Heart right ventricle (tissue), 16 donors: ENCODE measurements at regions not wholly inside any gene's neighbourhood (a gene's known extent, or its start where the extent isn't known, plus 50 kb on each side); places are given as distances from the start of the nearest gene placed in this dataset.

Experiments used
- ATAC-seq, 8 donors: fragments of 200-7000 bp; cut with Tn5 transposase; one replicate each; pipeline ENCODE4 v1.9.1; 2020; ENCODE audit warnings: mild to moderate bottlenecking in 8 of 8, moderate library complexity in 8 of 8, moderate number of reproducible peaks in 1 of 8
- DNase-seq, 2 donors: peaks; one replicate each; pipeline ENCODE4 v3.0.0-alpha.2; 2020
- H3K27ac ChIP-seq, 10 donors: fragments of 200-600 bp; sonication (generic) in 2 of 10; one replicate each; pipeline versions ENCODE4 v1.5.0 to v1.8.0; 2020 to 2022; ENCODE audit warnings: mild to moderate bottlenecking in 3 of 10
- H3K27me3 ChIP-seq, 7 donors: fragments of 200-600 bp; one replicate each; pipeline ENCODE4 v1.8.0; 2021 to 2022; ENCODE audit warnings: mild to moderate bottlenecking in 2 of 7
- H3K36me3 ChIP-seq, 9 donors: fragments of 200-600 bp; sonication (generic) in 1 of 9; one replicate each; pipeline versions ENCODE4 v1.5.0 to v1.8.0; 2020 to 2022; ENCODE audit warnings: mild to moderate bottlenecking in 2 of 9
- H3K4me1 ChIP-seq, 9 donors: fragments of 200-600 bp; sonication (generic) in 1 of 9; one replicate each; pipeline versions ENCODE4 v1.5.0 to v1.8.0; 2020 to 2022; ENCODE audit warnings: mild to moderate bottlenecking in 4 of 9
- H3K4me3 ChIP-seq, 10 donors: fragments of 200-600 bp; sonication (generic) in 2 of 10; one replicate each; pipeline versions ENCODE4 v1.5.0 to v1.8.0; 2020 to 2022; ENCODE audit warnings: mild to moderate bottlenecking in 7 of 10, moderate library complexity in 2 of 10
- H3K9me3 ChIP-seq, 11 donors: fragments of 200-600 bp in 10 of 11; sonication (generic) in 2 of 11; one replicate each; pipeline versions ENCODE4 v1.5.0 to v1.8.0; 2013 to 2022; ENCODE audit warnings: mild to moderate bottlenecking in 2 of 11, control low read depth in 1 of 11, moderate library complexity in 1 of 11
- CTCF ChIP-seq, 9 donors: fragments of 200-600 bp; sonication (generic) in 2 of 9; IDR thresholded peaks; one replicate each; pipeline versions ENCODE4 v1.5.0 to v1.8.0; 2021 to 2022; ENCODE audit warnings: antibody characterized with exemption in 9 of 9, mild to moderate bottlenecking in 5 of 9, moderate library complexity in 1 of 9
- WGBS, 2 donors: extraction: QIAGEN DNeasy Blood & Tissue Kit; methylation state at CpG; one replicate each; pipeline ENCODE4 v1.1.7; 2013; ENCODE audit warnings: inconsistent platforms in 1 of 2; 5-methylcytosine and 5-hydroxymethylcytosine counted together
- intact Hi-C, 10 donors: fragments of 100-400 bp; cut with DNase I; formaldehyde crosslinking; loops; one replicate each; pipeline versions ENCODE4 v1.11.1 to v1.14.2; 2022
- donor health status: Arrhythmogenic right ventricular cardiomyopathy.
- donor health status: ischemic (EF 13 %, LVEDD 7.1; RV severe dilation, severe dysfunction).
- donor health status: healthy with polysubstance abuse.
- donor health status: DM: no; HTN: yes; CAD: no.
- donor health status: DM: no; HTN: no; CAD: no.
- donor health status: ischemic (EF 25% LVEDD 6.9; RV normal size, moderate dysfunction).
- donor health status: ischemic (EF 25% LVEDD 5.7; RV mildly dilated, moderate dysfunction).
- donor health status: healthy.
- donor health status: DM: yes; HTN: yes; CAD: no.
- donor health status: Ischemic cardiomyopathy.
- donor health status: ischemic (EF 35%, LVEDD 5.7; RV mildly dilated, moderate dysfunction).
- donor health status: nonischemic (EF 11% LVEDD 7.7; RV severe dilation, severe dysfunction).
- donor health status: DM: yes; HTN: yes; CAD: no.
- donor health status: PGD.
- donor health status: ischemic (EF 29% LVEDD 5.4; RV normal size, mild dysfunction).
- donor health status: nonischemic (EF 23%, LVEDD 6.1; RV moderate dilation, normal function).

GRCh38 chr10:107481224-107481623 is 316.7 kb upstream of the SORCS1 start:
- Histone ChIP-seq H3K27me3 (no peaks in the 10 kb centered on the region), H3K4me3 (no peak overlapping the region), H3K4me1 (no peaks in the 10 kb centered on the region), H3K9me3 (no peaks in the 10 kb centered on the region), H3K27ac (no peak overlapping the region), H3K36me3 (no peaks in the 10 kb centered on the region)
- intact Hi-C loops = no loop called here
- 80 to 85% methylated on average over 6 of the region's 6 CpGs for WGBS, 2 donors
- no peak for ATAC-seq
- no peak for TF ChIP-seq CTCF (IDR thresholded peaks at IDR 0.05)
- DNase-seq = no peak

GRCh38 chr10:107480781-107481180 is 316.3 kb upstream of the SORCS1 start:
- no peak for DNase-seq
- TF ChIP-seq CTCF (IDR thresholded peaks at IDR 0.05) = no peak
- Histone ChIP-seq H3K27me3 (no peaks in the 10 kb centered on the region), H3K27ac (no peak overlapping the region), H3K4me3 (no peak overlapping the region), H3K9me3 (no peaks in the 10 kb centered on the region), H3K4me1 (no peaks in the 10 kb centered on the region), H3K36me3 (no peaks in the 10 kb centered on the region)
- intact Hi-C loops = no loop called here
- ATAC-seq = no peak

GRCh38 chr10:107477266-107477665 is 312.8 kb upstream of the SORCS1 start:
- DNase-seq (no peak), ATAC-seq (no peak)
- no peak for TF ChIP-seq CTCF (IDR thresholded peaks at IDR 0.05)
- Histone ChIP-seq H3K36me3 (no peaks in the 10 kb centered on the region), H3K4me1 (no peaks in the 10 kb centered on the region), H3K27ac (no peak overlapping the region), H3K9me3 (no peaks in the 10 kb centered on the region), H3K4me3 (no peak overlapping the region), H3K27me3 (no peaks in the 10 kb centered on the region)
- intact Hi-C loops = loop anchor here in 1 of 10 donors (10.0 kb wide), 1 partner anchor 1032 kb away; no protein-coding TSS in a partner anchor

GRCh38 chr10:107476408-107476807 is 311.9 kb upstream of the SORCS1 start:
- H3K27me3 ChIP-seq = no peaks in the 10 kb centered on the region
- intact Hi-C loops = loop anchor here in 1 of 10 donors (10.0 kb wide), 1 partner anchor 1032 kb away; no protein-coding TSS in a partner anchor
- no peak overlapping the region for H3K27ac ChIP-seq
- 89 to 95% methylated on average over 2 of the region's 2 CpGs for WGBS, 2 donors
- no peak overlapping the region for H3K4me3 ChIP-seq
- no peaks in the 10 kb centered on the region for H3K9me3 ChIP-seq
- no peaks in the 10 kb centered on the region for H3K4me1 ChIP-seq
- DNase-seq (no peak), ATAC-seq (no peak)
- no peak for TF ChIP-seq CTCF (IDR thresholded peaks at IDR 0.05)
- no peaks in the 10 kb centered on the region for H3K36me3 ChIP-seq

- Histone ChIP-seq H3K36me3 (no peaks in the 10 kb centered on the region), H3K4me3 (no peak overlapping the region), H3K27ac (no peak overlapping the region), H3K9me3 (no peaks in the 10 kb centered on the region), H3K27me3 (no peaks in the 10 kb centered on the region), H3K4me1 (no peaks in the 10 kb centered on the region)
- intact Hi-C loops = loop anchor here in 1 of 10 donors (10.0 kb wide), 1 partner anchor 1030 kb away; no protein-coding TSS in a partner anchor
- 85 to 93% methylated on average over 1 of the region's 1 CpG for WGBS, 2 donors
- no peak for TF ChIP-seq CTCF (IDR thresholded peaks at IDR 0.05)
- DNase-seq (no peak), ATAC-seq (no peak)
Observed at GRCh38 chr10:107474650-107475049, 310.1 kb upstream of the SORCS1 start.
